Breast epithelium (tissue), 3 donors: ENCODE measurements at regions not wholly inside any gene's neighbourhood (a gene's known extent, or its start where the extent isn't known, plus 50 kb on each side); places are given as distances from the start of the nearest gene placed in this dataset.

Source experiments
- POLR2A ChIP-seq: fragments of 450-650 bp; IDR thresholded peaks from one replicate; pipeline ENCODE4 v1.6.1; 2016; ENCODE audit warnings: antibody characterized with exemption, mild to moderate bottlenecking, moderate library complexity
- TF ChIP-seq, protein P1 (sequence below), 3 donors: fragments of 450-650 bp; IDR thresholded peaks; one replicate each; pipeline ENCODE4 v1.5.1; 2016 to 2017; ENCODE audit warnings: antibody characterized with exemption in 3 of 3, mild to moderate bottlenecking in 3 of 3, moderate library complexity in 3 of 3

DNA sequence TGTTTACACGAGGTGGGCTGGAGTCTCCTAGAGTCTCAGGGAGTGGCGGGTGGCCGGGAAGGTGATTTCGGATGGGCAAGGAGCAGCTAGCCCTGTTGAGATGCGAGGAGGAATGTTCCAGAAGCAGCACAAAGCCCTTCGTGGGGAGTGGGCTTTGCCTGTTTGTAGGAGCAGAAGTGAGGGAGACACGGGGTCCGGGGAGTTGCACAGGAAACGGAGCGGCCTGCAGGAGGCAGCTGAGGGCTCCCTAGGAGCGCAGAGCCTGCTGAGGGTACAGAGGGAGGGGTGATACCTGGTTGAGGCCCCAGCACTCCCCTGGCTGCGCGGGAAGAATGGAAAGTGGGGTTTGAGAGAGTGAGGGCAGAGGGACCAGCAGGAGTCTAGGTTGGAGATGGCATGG is 847.2 kb downstream of the TBC1D22A start:
- TF ChIP-seq, protein P1, sequence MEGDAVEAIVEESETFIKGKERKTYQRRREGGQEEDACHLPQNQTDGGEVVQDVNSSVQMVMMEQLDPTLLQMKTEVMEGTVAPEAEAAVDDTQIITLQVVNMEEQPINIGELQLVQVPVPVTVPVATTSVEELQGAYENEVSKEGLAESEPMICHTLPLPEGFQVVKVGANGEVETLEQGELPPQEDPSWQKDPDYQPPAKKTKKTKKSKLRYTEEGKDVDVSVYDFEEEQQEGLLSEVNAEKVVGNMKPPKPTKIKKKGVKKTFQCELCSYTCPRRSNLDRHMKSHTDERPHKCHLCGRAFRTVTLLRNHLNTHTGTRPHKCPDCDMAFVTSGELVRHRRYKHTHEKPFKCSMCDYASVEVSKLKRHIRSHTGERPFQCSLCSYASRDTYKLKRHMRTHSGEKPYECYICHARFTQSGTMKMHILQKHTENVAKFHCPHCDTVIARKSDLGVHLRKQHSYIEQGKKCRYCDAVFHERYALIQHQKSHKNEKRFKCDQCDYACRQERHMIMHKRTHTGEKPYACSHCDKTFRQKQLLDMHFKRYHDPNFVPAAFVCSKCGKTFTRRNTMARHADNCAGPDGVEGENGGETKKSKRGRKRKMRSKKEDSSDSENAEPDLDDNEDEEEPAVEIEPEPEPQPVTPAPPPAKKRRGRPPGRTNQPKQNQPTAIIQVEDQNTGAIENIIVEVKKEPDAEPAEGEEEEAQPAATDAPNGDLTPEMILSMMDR (IDR thresholded peaks at IDR 0.05) = no peak
- no peak for TF ChIP-seq POLR2A
